HG03139 (cell line): ENCODE measurements at regions not wholly inside any gene's neighbourhood (a gene's known extent, or its start where the extent isn't known, plus 50 kb on each side); places are given as distances from the start of the nearest gene placed in this dataset.
"Not testable (repeated sequence)": the region's sequence is repeated elsewhere in the genome, so short reads cannot be mapped to it uniquely, and the experiment has no call there.

Experiments used
- ATAC-seq: cut with Tn5 transposase; IDR thresholded peaks from one replicate; pipeline ENCODE4 v1.9.1; 2021; ENCODE audit not compliant: unreplicated experiment

GRCh38 chr14:96683562-96684289 lies 113.5 kb upstream of the VRK1 start:
- no peak for ATAC-seq

GRCh38 chr14:96686126-96686525 lies 111.1 kb upstream of the VRK1 start:
- no peak for ATAC-seq

- no peak for ATAC-seq
Observed at GRCh38 chr14:96688629-96689028, 108.6 kb upstream of the VRK1 start.

GRCh38 chr14:96690713-96691383 lies 106.3 kb upstream of the VRK1 start:
- ATAC-seq: no peak

GRCh38 chr14:96693252-96693820 lies 103.8 kb upstream of the VRK1 start:
- no peak for ATAC-seq

GRCh38 chr14:96693987-96694386 lies 103.2 kb upstream of the VRK1 start:
- ATAC-seq: no peak

GRCh38 chr14:96698960-96699539 lies 98.1 kb upstream of the VRK1 start:
- ATAC-seq: no peak

GRCh38 chr14:96699666-96700065 lies 97.5 kb upstream of the VRK1 start:
- ATAC-seq: no peak

- ATAC-seq: no peak
Observed at GRCh38 chr14:96702831-96703230, 94.4 kb upstream of the VRK1 start.

GRCh38 chr14:96705422-96706092 lies 91.6 kb upstream of the VRK1 start:
- ATAC-seq: no peak

GRCh38 chr14:96706893-96707292 lies 90.3 kb upstream of the VRK1 start:
- no peak for ATAC-seq

GRCh38 chr14:96710060-96710666 lies 87.0 kb upstream of the VRK1 start:
- no peak for ATAC-seq

GRCh38 chr14:96711559-96712267 lies 85.5 kb upstream of the VRK1 start:
- ATAC-seq: no peak

- no peak for ATAC-seq
Observed at GRCh38 chr14:96713426-96713825, 83.8 kb upstream of the VRK1 start.

- not testable (repeated sequence) for ATAC-seq
Observed at GRCh38 chr14:96714537-96714936, 82.6 kb upstream of the VRK1 start.

GRCh38 chr14:96717116-96717515 lies 80.1 kb upstream of the VRK1 start:
- ATAC-seq: no peak

GRCh38 chr14:96718407-96718806 lies 78.8 kb upstream of the VRK1 start:
- ATAC-seq: no peak

- ATAC-seq: not testable (repeated sequence)
Observed at GRCh38 chr14:96720702-96721101, 76.5 kb upstream of the VRK1 start.

GRCh38 chr14:96722736-96723135 lies 74.4 kb upstream of the VRK1 start:
- ATAC-seq: no peak

- ATAC-seq: no peak
Observed at GRCh38 chr14:96723946-96724345, 73.2 kb upstream of the VRK1 start.
